K562 (cell line): ENCODE measurements at regions not wholly inside any gene's neighbourhood (a gene's known extent, or its start where the extent isn't known, plus 50 kb on each side); places are given as distances from the start of the nearest gene placed in this dataset.

ENCODE experiments used
- CCNT2 ChIP-seq: IDR thresholded peaks from 2 replicates; pipeline ENCODE4 v1.6.1; 2011; ENCODE audit warnings: borderline replicate concordance, low read depth, mild to moderate bottlenecking, moderate library complexity, mixed read lengths, low read length; ENCODE audit not compliant: insufficient read length; ENCODE audit errors: extremely low read depth
- ESRRA ChIP-seq: fragments of 450-650 bp; IDR thresholded peaks from 2 replicates; pipeline ENCODE4 v1.6.1; 2014; ENCODE audit warnings: low read depth, mild to moderate bottlenecking, moderate library complexity, borderline replicate concordance
- ETS2 ChIP-seq: IDR thresholded peaks from 2 replicates; pipeline ENCODE4 v1.6.1; 2016; ENCODE audit warnings: borderline replicate concordance, missing genetic modification characterization, mild to moderate bottlenecking, moderate library complexity, missing compliant biosample characterization; ENCODE audit not compliant: poor library complexity, severe bottlenecking
- FOSL1 ChIP-seq: fragments of 200-800 bp; sonication (Bioruptor generic); conservative IDR thresholded peaks from 2 replicates; pipeline ENCODE4 v1.6.1; 2016; ENCODE audit warnings: missing genetic modification characterization, missing compliant biosample characterization
- HDAC1 ChIP-seq, 2 experiments: fragments of 450-650 bp; IDR thresholded peaks; 2 replicates each; pipeline ENCODE4 v1.6.1; 2016 to 2017; ENCODE audit warnings: inconsistent platforms in 1 of 2, mild to moderate bottlenecking in 1 of 2, moderate library complexity in 1 of 2
- HMBOX1 ChIP-seq: sonication (generic); IDR thresholded peaks from 2 replicates; pipeline ENCODE4 v1.6.1; 2016
- MAX ChIP-seq: sonication (generic); formaldehyde crosslinking; IDR thresholded peaks from 2 replicates; pipeline ENCODE4 v1.9.0; 2022; ENCODE audit warnings: mild to moderate bottlenecking, missing genetic modification reagents
- TCF7 ChIP-seq: sonication (generic); IDR thresholded peaks from 2 replicates; pipeline ENCODE4 v1.6.1; 2016; ENCODE audit warnings: antibody characterized with exemption, borderline replicate concordance
- TEAD2 ChIP-seq: fragments of 450-650 bp; IDR thresholded peaks from 2 replicates; pipeline ENCODE4 v1.6.1; 2016; ENCODE audit warnings: missing genetic modification characterization, control low read depth, missing compliant biosample characterization
- TFAP4 ChIP-seq: sonication (generic); formaldehyde crosslinking; IDR thresholded peaks from 2 replicates; pipeline ENCODE4 v1.8.0; 2022; ENCODE audit warnings: missing genetic modification reagents, mild to moderate bottlenecking, moderate library complexity, borderline replicate concordance
- TF ChIP-seq, protein P1 (sequence below), 3 experiments: fragments of 200-800 bp in 1 of 3; sonication (Bioruptor generic) in 1 of 3; sonication (generic) in 1 of 3; formaldehyde crosslinking in 1 of 3; IDR thresholded peaks; 2 replicates each; pipeline versions ENCODE4 v1.6.1 to v1.8.0; 2016 to 2022; ENCODE audit warnings: mild to moderate bottlenecking in 2 of 3, missing compliant biosample characterization in 2 of 3, missing genetic modification characterization in 2 of 3, missing genetic modification reagents in 1 of 3
- TF ChIP-seq, protein P2 (sequence below): fragments of 450-650 bp; formaldehyde crosslinking; IDR thresholded peaks from 2 replicates; pipeline ENCODE4 v1.4.0; 2020; ENCODE audit warnings: mild to moderate bottlenecking, moderate library complexity
- TF ChIP-seq, protein P3 (sequence below): fragments of 450-650 bp; IDR thresholded peaks from 2 replicates; pipeline ENCODE4 v1.6.1; 2018; ENCODE audit not compliant: partially characterized antibody
- TF ChIP-seq, protein P4 (sequence below): conservative IDR thresholded peaks from 2 replicates; pipeline ENCODE4 v1.6.1; 2011; ENCODE audit warnings: low read depth, mild to moderate bottlenecking, low read length; ENCODE audit not compliant: control insufficient read depth

- TF ChIP-seq TFAP4 (peak; percentile 98), MAX (CRISPR knock-in tag) (peak; percentile 69), HMBOX1 (peak; percentile 43; the same call in 1 of the 2 replicates), FOSL1 (tag) (peak; percentile 79), ESRRA (peak; percentile 80; the same call in 1 of the 2 replicates), TEAD2 (tag) (no peak), CCNT2 (peak; percentile 64), ETS2 (no peak), HDAC1 (IDR thresholded peaks at IDR 0.05) (peak in 1 of 2 experiments; percentile 77; a peak in 2 of 4 replicates), TCF7 (no peak)
- TF ChIP-seq, protein P1, sequence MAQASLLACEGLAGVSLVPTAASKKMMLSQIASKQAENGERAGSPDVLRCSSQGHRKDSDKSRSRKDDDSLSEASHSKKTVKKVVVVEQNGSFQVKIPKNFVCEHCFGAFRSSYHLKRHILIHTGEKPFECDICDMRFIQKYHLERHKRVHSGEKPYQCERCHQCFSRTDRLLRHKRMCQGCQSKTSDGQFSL (CRISPR knock-in tag; IDR thresholded peaks at IDR 0.05): 0 out of 2 replicates have a peak, but pooled peaks have one; percentile 25
- TF ChIP-seq, protein P1 (tag; IDR thresholded peaks at IDR 0.05): no peak
- TF ChIP-seq, protein P2, sequence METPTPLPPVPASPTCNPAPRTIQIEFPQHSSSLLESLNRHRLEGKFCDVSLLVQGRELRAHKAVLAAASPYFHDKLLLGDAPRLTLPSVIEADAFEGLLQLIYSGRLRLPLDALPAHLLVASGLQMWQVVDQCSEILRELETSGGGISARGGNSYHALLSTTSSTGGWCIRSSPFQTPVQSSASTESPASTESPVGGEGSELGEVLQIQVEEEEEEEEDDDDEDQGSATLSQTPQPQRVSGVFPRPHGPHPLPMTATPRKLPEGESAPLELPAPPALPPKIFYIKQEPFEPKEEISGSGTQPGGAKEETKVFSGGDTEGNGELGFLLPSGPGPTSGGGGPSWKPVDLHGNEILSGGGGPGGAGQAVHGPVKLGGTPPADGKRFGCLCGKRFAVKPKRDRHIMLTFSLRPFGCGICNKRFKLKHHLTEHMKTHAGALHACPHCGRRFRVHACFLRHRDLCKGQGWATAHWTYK (CRISPR knock-in tag): peak; percentile 45; the same call in 1 of the 2 replicates
- TF ChIP-seq, protein P3, sequence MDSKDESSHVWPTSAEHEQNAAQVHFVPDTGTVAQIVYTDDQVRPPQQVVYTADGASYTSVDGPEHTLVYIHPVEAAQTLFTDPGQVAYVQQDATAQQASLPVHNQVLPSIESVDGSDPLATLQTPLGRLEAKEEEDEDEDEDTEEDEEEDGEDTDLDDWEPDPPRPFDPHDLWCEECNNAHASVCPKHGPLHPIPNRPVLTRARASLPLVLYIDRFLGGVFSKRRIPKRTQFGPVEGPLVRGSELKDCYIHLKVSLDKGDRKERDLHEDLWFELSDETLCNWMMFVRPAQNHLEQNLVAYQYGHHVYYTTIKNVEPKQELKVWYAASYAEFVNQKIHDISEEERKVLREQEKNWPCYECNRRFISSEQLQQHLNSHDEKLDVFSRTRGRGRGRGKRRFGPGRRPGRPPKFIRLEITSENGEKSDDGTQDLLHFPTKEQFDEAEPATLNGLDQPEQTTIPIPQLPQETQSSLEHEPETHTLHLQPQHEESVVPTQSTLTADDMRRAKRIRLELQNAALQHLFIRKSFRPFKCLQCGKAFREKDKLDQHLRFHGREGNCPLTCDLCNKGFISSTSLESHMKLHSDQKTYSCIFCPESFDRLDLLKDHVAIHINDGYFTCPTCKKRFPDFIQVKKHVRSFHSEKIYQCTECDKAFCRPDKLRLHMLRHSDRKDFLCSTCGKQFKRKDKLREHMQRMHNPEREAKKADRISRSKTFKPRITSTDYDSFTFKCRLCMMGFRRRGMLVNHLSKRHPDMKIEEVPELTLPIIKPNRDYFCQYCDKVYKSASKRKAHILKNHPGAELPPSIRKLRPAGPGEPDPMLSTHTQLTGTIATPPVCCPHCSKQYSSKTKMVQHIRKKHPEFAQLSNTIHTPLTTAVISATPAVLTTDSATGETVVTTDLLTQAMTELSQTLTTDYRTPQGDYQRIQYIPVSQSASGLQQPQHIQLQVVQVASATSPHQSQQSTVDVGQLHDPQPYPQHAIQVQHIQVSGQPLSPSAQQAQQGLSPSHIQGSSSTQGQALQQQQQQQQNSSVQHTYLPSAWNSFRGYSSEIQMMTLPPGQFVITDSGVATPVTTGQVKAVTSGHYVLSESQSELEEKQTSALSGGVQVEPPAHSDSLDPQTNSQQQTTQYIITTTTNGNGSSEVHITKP: peak; percentile 51
- TF ChIP-seq, protein P4, sequence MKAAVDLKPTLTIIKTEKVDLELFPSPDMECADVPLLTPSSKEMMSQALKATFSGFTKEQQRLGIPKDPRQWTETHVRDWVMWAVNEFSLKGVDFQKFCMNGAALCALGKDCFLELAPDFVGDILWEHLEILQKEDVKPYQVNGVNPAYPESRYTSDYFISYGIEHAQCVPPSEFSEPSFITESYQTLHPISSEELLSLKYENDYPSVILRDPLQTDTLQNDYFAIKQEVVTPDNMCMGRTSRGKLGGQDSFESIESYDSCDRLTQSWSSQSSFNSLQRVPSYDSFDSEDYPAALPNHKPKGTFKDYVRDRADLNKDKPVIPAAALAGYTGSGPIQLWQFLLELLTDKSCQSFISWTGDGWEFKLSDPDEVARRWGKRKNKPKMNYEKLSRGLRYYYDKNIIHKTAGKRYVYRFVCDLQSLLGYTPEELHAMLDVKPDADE: 0 out of 2 replicates have a peak, but pooled peaks have one; percentile 18
Measured at GRCh38 chr6:129766959-129767728, 57.2 kb upstream of the ARHGAP18 start (continued).
